ENCODE measurements at regions not wholly inside any gene's neighbourhood (a gene's known extent, or its start where the extent isn't known, plus 50 kb on each side); places are given as distances from the start of the nearest gene placed in this dataset.
"Not testable (repeated sequence)": the region's sequence is repeated elsewhere in the genome, so short reads cannot be mapped to it uniquely, and the experiment has no call there.

- DNase-seq (ENCODE audit: low read depth, low spot score), result no peak
Observed at GRCh38 chr2:7841751-7842150, 840.1 kb upstream of the ID2 start.

GRCh38 chr2:7844414-7844965 is 837.4 kb upstream of the ID2 start:
- DNase-seq (ENCODE audit: low read depth, low spot score), result no peak

DNA sequence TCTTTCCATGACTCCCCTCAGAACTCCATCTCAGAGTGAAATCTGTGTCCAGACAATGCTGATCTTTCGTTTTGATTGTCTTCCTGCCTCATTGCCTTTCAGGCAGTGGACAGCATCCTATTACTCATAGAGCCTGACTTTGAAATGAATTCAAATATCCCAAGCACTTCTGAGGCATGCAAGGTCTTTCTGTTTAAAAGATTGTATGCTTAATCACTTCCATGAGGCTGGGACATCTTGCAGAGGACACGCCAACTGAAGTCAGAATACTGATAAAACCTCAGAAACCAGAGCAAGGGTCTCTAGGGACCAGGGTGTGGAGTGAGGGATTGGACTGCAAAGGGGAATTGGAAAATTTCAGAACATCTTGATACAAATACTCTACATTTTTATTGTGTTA is 836.5 kb upstream of the ID2 start:
- DNase-seq (ENCODE audit: low read depth, low spot score), result no peak

- no peak for DNase-seq (ENCODE audit: low read depth, low spot score)
Observed at GRCh38 chr2:7846607-7847006, 835.2 kb upstream of the ID2 start.

GRCh38 chr2:7847321-7847720 is 834.5 kb upstream of the ID2 start:
- DNase-seq (ENCODE audit: low read depth, low spot score), result no peak

- DNase-seq (ENCODE audit: low read depth, low spot score), result no peak
Observed at GRCh38 chr2:7849027-7849426, 832.8 kb upstream of the ID2 start.

- DNase-seq (ENCODE audit: low read depth, low spot score), result no peak
Observed at GRCh38 chr2:7849531-7849930, 832.3 kb upstream of the ID2 start.

DNA sequence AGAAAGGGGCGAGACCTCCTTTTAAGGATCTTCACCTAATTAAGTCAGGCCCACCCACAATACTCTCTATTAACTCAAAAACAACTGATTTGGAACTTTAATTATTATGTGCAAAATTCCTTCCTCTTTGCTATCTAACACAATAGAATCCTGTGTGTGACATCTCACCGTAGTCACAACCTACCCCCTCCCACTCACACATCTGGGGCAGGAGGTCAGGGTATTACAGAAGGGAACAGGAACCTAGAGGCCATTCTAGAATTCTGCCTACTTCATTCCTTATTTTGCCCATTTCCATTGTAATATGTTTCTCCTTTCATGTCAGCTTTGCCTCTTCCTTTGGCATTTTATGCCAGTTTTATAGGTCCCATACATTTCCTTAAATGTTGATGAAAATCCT is 829.3 kb upstream of the ID2 start:
- no peak for DNase-seq (ENCODE audit: low read depth, low spot score)

DNA sequence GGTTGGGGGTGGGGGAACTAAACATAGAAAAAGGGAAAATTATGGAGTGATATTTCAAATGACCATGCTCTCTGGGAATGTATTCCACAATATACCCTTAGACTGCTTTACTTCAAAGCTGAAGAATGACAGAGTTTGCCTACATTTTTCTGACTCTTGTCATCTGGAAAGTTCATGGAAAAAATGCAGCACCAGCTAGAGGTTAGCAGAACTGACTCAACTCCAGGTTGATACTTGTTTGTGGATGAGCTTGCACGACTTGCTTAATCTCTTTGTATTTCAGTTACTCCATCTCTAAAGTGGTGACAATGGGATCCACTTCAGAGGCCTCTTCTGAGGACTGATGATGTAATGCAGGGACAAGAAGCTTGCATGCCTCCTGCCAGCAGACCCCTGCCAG is 824.0 kb upstream of the ID2 start:
- no peak for DNase-seq (ENCODE audit: low read depth, low spot score)

GRCh38 chr2:7858624-7859023 is 823.2 kb upstream of the ID2 start:
- DNase-seq (ENCODE audit: low read depth, low spot score), result no peak

DNA sequence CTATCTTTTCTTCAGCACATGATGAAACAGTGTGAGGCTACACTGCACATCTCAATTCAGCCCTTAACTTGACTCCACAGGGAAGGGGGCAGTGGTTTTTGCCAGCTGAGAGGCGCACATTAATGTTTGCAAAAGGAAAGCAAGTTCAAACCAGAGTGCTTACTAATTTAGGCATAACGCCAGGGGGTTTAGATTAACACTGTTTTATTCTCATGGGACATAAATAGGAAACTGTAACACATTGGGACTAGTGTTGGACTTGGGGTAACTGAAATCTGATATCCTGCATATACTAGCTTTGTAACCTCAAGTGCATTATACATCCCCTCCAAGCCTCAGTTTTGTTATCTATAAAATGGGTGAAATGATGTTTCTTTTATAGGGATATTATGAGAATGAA is 821.2 kb upstream of the ID2 start:
- DNase-seq (ENCODE audit: low read depth, low spot score), result peak; percentile 43

DNA sequence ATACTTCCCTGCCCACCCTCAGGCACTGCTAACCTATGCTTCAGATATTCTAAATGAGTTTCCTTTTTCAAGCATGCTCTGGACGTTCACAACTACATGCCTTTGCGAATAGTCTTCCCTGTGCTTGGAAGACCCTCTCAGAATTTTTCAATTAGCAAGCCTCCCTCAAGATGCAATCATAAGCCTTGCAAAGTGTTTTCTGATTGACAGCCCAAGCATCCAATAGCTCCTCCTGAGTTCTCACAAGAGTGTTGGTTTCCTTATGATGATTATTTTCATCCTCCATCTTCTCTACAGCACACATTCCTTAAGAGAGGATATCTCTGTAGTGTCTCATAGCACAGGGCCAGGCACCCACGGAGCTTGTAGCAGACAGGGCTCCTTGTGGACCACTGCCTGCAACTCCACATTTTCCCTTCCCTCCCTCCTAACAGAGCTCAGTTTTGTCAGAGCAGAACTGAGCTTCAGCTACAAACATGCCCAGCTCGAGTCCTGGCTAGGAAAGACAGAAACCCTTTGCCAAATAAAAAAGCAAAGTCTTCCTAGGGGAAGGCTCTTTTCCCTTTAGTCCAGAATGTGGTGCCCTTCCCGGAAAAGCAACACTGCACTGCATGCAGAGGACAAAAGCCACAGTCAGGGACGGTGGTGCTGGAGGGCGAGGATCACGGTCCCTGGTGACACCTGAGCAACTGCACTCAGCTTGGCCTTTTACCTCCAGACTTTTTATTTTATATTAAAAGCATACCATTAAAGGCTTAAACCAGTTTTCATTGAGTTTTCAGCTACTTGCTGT is 819.8 kb upstream of the ID2 start:
- no peak for DNase-seq (ENCODE audit: low read depth, low spot score)

- no peak for DNase-seq (ENCODE audit: low read depth, low spot score)
Observed at GRCh38 chr2:7866104-7866503, 815.8 kb upstream of the ID2 start.

- no peak for DNase-seq (ENCODE audit: low read depth, low spot score)
Observed at GRCh38 chr2:7866825-7867224, 815.0 kb upstream of the ID2 start.

DNA sequence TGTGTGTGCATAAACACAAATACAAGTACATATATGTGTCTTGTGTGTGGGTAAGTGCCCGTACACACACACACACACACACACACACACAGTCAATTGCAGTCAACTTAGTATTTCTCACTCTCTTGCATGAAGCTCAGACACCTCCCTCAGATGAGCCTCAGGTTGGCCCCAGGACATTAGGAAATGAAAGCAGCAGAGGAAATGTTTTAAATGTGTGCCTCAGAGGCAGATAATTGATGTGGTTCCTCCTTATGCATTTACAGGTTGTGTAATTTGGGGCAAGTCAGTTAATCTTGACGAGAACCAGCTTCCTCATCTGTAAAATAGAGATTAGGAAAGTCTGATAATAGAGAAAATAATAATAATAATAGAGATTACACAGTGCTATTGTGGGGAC is 814.0 kb upstream of the ID2 start:
- DNase-seq (ENCODE audit: low read depth, low spot score), result no peak

GRCh38 chr2:7868836-7869235 is 813.0 kb upstream of the ID2 start:
- no peak for DNase-seq (ENCODE audit: low read depth, low spot score)

GRCh38 chr2:7876445-7876844 is 805.4 kb upstream of the ID2 start:
- DNase-seq (ENCODE audit: low read depth, low spot score), result not testable (repeated sequence)

GRCh38 chr2:7878266-7878665 is 803.6 kb upstream of the ID2 start:
- not testable (repeated sequence) for DNase-seq (ENCODE audit: low read depth, low spot score)

DNA sequence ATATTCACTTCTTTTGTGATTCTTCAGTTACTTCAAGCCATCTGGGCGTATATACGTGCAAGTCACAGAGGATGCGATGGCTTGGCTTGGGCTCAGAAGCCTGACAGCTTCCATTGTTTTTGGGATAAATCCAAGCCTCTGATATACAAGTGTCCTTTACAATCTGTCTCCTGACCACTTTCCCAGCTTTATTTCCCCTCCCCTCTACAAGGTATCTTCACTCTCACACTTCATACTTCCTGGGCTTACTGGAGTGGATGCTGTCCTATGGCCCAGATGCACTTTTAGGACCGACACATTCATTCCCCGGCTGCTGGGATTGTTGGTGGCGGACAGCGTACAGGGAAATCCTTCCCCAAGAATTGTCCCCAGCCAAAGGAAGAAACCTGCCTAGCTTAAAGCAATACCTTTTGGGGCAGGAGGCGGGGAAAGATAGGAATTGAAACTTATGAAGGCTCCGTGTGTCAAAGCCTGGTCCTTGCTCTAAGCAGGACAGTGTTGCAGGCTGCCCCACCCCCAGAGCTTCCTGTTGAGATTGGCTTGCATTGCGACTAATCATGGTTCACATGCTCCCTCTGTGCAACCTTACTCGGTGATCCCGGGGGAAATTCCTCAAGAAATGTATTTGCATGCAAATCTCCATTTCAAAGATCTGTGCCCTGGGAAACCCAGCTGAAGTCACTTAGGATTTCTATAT is 802.9 kb upstream of the ID2 start:
- no peak for DNase-seq (ENCODE audit: low read depth, low spot score)

GRCh38 chr2:7879483-7879835 is 802.4 kb upstream of the ID2 start:
- no peak for DNase-seq (ENCODE audit: low read depth, low spot score)

DNA sequence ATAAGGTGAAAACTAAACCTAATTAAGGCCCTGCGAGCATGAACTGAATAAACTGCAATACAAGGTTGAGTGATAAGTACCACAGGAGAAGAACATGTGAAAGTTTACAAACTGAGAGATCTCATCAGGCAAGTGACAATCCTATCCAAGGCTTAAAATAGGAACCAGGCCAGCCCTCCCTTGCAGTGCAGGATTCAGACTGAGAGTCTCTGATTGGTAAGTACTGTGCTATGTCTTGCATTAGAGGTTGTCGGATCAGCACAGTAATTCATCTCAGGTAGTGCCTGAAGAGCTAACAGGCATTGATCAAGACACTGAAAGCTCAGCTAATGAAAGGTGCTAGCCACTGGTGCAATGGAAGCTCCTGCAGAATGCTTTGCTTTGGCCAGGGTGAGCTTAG is 801.7 kb upstream of the ID2 start:
- DNase-seq (ENCODE audit: low read depth, low spot score), result no peak

- DNase-seq (ENCODE audit: low read depth, low spot score), result no peak
Observed at GRCh38 chr2:7880566-7880965, 801.3 kb upstream of the ID2 start.

DNA sequence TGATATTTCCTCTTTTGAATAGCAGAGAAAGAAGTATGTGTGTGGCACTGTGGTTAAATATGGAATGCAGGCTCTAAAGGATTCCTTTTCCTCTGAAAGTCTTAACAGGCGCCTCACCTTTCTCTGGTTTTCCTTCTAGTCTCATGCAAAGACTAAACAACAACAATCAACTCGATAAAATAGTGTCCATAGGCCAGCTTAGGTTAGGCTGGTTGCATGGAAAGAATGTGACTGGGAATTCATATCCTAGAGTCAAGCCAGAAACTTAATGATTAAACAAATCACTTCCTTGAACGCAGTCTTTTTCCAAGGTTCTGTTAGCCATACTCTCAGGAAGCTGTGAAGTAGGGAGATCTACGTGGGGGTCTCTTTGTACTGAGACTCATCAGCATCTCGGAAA is 800.8 kb upstream of the ID2 start:
- no peak for DNase-seq (ENCODE audit: low read depth, low spot score)

Data from smooth muscle cell of the brain vasculature (primary cell).